Hepatocyte (in vitro differentiated cells): ENCODE measurements at regions not wholly inside any gene's neighbourhood (a gene's known extent, or its start where the extent isn't known, plus 50 kb on each side); places are given as distances from the start of the nearest gene placed in this dataset.

Experiments
- EZH2 ChIP-seq: fragments of 200-600 bp; sonication (generic); IDR thresholded peaks from 2 replicates; pipeline ENCODE4 v1.6.1; 2016; ENCODE audit warnings: antibody characterized with exemption, mild to moderate bottlenecking, borderline replicate concordance
- EZH2phosphoT487 ChIP-seq: fragments of 200-600 bp; sonication (generic); IDR thresholded peaks from one replicate; pipeline ENCODE4 v1.6.1; 2018; ENCODE audit warnings: antibody characterized with exemption, mild to moderate bottlenecking, low read depth, moderate library complexity; ENCODE audit not compliant: unreplicated experiment, severe bottlenecking
- TF ChIP-seq, protein P1 (sequence below): fragments of 200-600 bp; sonication (generic); IDR thresholded peaks from 2 replicates; pipeline ENCODE4 v1.5.1; 2016; ENCODE audit warnings: antibody characterized with exemption, mild to moderate bottlenecking; ENCODE audit not compliant: poor library complexity

DNA sequence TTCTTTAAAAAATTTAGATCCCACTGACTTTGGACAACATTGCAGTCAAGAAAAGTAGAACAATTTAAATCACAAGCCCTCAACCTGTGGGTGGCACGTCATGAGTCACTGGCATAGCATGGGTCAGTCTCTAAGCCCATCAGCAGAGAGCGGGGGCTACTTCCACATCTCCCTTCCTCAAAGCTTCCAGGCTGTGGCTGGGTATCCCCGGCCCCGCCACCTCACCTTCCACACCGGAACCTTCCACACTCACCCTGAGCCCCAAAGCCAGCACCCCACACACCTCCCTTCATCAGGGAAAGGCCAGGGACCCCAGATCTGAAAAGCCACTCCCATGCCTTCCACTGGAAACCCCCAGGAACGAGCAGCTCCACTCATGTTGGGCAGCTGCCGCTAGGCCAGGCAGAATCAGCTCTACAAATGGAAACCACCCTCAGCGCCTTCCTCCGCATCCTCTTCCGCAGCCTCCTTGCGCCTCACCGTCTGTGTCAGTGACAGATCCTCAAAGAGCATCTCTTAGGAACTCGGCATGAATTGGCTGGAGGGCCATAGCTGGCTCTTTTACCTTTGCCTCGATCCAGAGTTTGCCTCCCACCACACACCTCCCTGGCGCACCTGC, 156.5 kb downstream of the ERCC6L2 start:
- TF ChIP-seq, protein P1, sequence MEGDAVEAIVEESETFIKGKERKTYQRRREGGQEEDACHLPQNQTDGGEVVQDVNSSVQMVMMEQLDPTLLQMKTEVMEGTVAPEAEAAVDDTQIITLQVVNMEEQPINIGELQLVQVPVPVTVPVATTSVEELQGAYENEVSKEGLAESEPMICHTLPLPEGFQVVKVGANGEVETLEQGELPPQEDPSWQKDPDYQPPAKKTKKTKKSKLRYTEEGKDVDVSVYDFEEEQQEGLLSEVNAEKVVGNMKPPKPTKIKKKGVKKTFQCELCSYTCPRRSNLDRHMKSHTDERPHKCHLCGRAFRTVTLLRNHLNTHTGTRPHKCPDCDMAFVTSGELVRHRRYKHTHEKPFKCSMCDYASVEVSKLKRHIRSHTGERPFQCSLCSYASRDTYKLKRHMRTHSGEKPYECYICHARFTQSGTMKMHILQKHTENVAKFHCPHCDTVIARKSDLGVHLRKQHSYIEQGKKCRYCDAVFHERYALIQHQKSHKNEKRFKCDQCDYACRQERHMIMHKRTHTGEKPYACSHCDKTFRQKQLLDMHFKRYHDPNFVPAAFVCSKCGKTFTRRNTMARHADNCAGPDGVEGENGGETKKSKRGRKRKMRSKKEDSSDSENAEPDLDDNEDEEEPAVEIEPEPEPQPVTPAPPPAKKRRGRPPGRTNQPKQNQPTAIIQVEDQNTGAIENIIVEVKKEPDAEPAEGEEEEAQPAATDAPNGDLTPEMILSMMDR, result no peak
- TF ChIP-seq EZH2, result no peak
- no peak for TF ChIP-seq EZH2phosphoT487
